SK-N-SH treated with all-trans-retinoic acid at 6 μM for 48 hours (cell line): ENCODE measurements at regions not wholly inside any gene's neighbourhood (a gene's known extent, or its start where the extent isn't known, plus 50 kb on each side); places are given as distances from the start of the nearest gene placed in this dataset.

Experiments used
- ATAC-seq: fragments of 200-7000 bp; cut with Tn5 transposase; 3 replicates; pipeline ENCODE4 v1.9.1; 2020; ENCODE audit warnings: mild to moderate bottlenecking, moderate library complexity
- ARNTL ChIP-seq: fragments of 450-650 bp; formaldehyde crosslinking; IDR thresholded peaks from 2 replicates; pipeline ENCODE4 v1.5.0; 2020; ENCODE audit warnings: low read depth, mild to moderate bottlenecking, moderate library complexity, borderline replicate concordance
- BACH2 ChIP-seq: fragments of 250-450 bp; sonication (Bioruptor Pico); IDR thresholded peaks from 2 replicates; pipeline ENCODE4 v1.9.0; 2021; ENCODE audit warnings: mild to moderate bottlenecking, borderline replicate concordance
- CREB5 ChIP-seq: fragments of 250-450 bp; sonication (Bioruptor Pico); IDR thresholded peaks from 2 replicates; pipeline ENCODE4 v1.5.1; 2020; ENCODE audit warnings: low read depth, mild to moderate bottlenecking, moderate library complexity
- CSDC2 ChIP-seq: fragments of 250-450 bp; sonication (Bioruptor Pico); IDR thresholded peaks from 2 replicates; pipeline ENCODE4 v1.5.0; 2020; ENCODE audit warnings: mild to moderate bottlenecking, moderate library complexity
- ESRRG ChIP-seq: fragments of 250-450 bp; sonication (Bioruptor Pico); IDR thresholded peaks from 2 replicates; pipeline ENCODE4 v1.6.1; 2021; ENCODE audit warnings: mild to moderate bottlenecking
- GLIS3 ChIP-seq: fragments of 250-450 bp; sonication (Bioruptor Pico); IDR thresholded peaks from 2 replicates; pipeline ENCODE4 v1.5.0; 2020; ENCODE audit warnings: mild to moderate bottlenecking, moderate library complexity
- ISL1 ChIP-seq: fragments of 250-450 bp; sonication (Bioruptor Pico); IDR thresholded peaks from 2 replicates; pipeline ENCODE4 v2.1.2; 2022; ENCODE audit warnings: mild to moderate bottlenecking, moderate library complexity
- OSR1 ChIP-seq: fragments of 250-450 bp; sonication (Bioruptor Pico); IDR thresholded peaks from 2 replicates; pipeline ENCODE4 v1.8.0; 2022; ENCODE audit warnings: moderate library complexity, mild to moderate bottlenecking, inconsistent platforms
- PPARA ChIP-seq: fragments of 250-450 bp; sonication (Bioruptor Pico); IDR thresholded peaks from 2 replicates; pipeline ENCODE4 v1.5.0; 2020; ENCODE audit warnings: mild to moderate bottlenecking, borderline replicate concordance
- SNAI2 ChIP-seq: fragments of 250-450 bp; sonication (Bioruptor Pico); IDR thresholded peaks from 2 replicates; pipeline ENCODE4 v1.5.0; 2020; ENCODE audit warnings: mild to moderate bottlenecking, moderate library complexity
- TCF4 ChIP-seq: fragments of 250-450 bp; sonication (Bioruptor Pico); IDR thresholded peaks from 2 replicates; pipeline ENCODE4 v1.8.0; 2021; ENCODE audit warnings: mild to moderate bottlenecking, moderate library complexity, borderline replicate concordance
- TOX ChIP-seq: fragments of 250-450 bp; sonication (Bioruptor Pico); IDR thresholded peaks from 2 replicates; pipeline ENCODE4 v1.8.0; 2021; ENCODE audit warnings: mild to moderate bottlenecking, moderate library complexity, borderline replicate concordance
- ZC3H10 ChIP-seq: fragments of 250-450 bp; sonication (Bioruptor Pico); IDR thresholded peaks from 2 replicates; pipeline ENCODE4 v1.5.1; 2021; ENCODE audit warnings: mild to moderate bottlenecking, moderate library complexity
- ZFP3 ChIP-seq: fragments of 250-450 bp; sonication (Bioruptor Pico); IDR thresholded peaks from 2 replicates; pipeline ENCODE4 v1.5.0; 2020; ENCODE audit warnings: mild to moderate bottlenecking, moderate library complexity
- ZFP30 ChIP-seq: fragments of 450-650 bp; formaldehyde crosslinking; IDR thresholded peaks from 2 replicates; pipeline ENCODE4 v1.5.0; 2022; ENCODE audit warnings: mild to moderate bottlenecking, moderate library complexity
- ZNF565 ChIP-seq: fragments of 450-650 bp; formaldehyde crosslinking; conservative IDR thresholded peaks from 2 replicates; pipeline ENCODE4 v1.5.0; 2020; ENCODE audit warnings: low read depth, mild to moderate bottlenecking, moderate library complexity
- ZNF70 ChIP-seq: fragments of 450-650 bp; formaldehyde crosslinking; IDR thresholded peaks from 2 replicates; pipeline ENCODE4 v1.5.0; 2020; ENCODE audit warnings: mild to moderate bottlenecking, moderate library complexity
- ZNF8 ChIP-seq: fragments of 450-650 bp; formaldehyde crosslinking; IDR thresholded peaks from 2 replicates; pipeline ENCODE4 v1.5.0; 2020; ENCODE audit warnings: mild to moderate bottlenecking, moderate library complexity
- TF ChIP-seq, protein P1 (sequence below): fragments of 250-450 bp; sonication (Bioruptor Pico); IDR thresholded peaks from 2 replicates; pipeline ENCODE4 v1.5.1; 2021; ENCODE audit warnings: mild to moderate bottlenecking, moderate library complexity
- TF ChIP-seq, protein P2 (sequence below): fragments of 250-450 bp; sonication (Bioruptor Pico); IDR thresholded peaks from 2 replicates; pipeline ENCODE4 v1.8.0; 2020; ENCODE audit warnings: mild to moderate bottlenecking, moderate library complexity, borderline replicate concordance
- TF ChIP-seq, protein P3 (sequence below): fragments of 250-450 bp; sonication (Bioruptor Pico); IDR thresholded peaks from 2 replicates; pipeline ENCODE4 v1.8.0; 2021; ENCODE audit warnings: low read depth, mild to moderate bottlenecking, moderate library complexity, borderline replicate concordance
- TF ChIP-seq, protein P4 (sequence below): fragments of 250-450 bp; sonication (Bioruptor Pico); IDR thresholded peaks from 2 replicates; pipeline ENCODE4 v1.5.0; 2020; ENCODE audit warnings: mild to moderate bottlenecking, moderate library complexity

DNA sequence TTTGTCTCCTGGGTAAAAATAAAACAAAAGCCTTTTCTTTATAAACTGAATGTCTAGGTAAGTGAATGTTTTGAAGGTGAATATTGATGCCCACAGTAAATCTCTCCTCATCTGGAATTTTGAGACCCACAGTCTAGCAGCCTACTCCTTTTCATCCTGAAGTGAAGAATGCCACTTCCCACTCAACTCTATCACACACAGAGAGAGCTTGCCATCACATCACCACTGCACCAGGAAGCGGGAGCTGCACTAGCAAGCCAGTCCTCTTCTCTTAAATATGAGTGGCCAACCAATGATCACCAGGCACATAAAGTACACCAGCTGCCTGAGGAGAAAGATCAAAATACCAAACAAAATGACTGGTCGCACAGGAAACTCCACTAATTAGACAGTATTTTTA is 140.8 kb downstream of the MRPL39 start:
- TF ChIP-seq TCF4 (CRISPR knock-in tag) (no peak), ZFP30 (CRISPR knock-in tag) (no peak), ZC3H10 (CRISPR knock-in tag) (no peak), ZNF70 (CRISPR knock-in tag) (no peak), CSDC2 (CRISPR knock-in tag) (no peak), SNAI2 (CRISPR knock-in tag) (no peak), ARNTL (CRISPR knock-in tag) (no peak), CREB5 (no peak), ZNF565 (CRISPR knock-in tag) (no peak), TOX (CRISPR knock-in tag) (no peak), BACH2 (CRISPR knock-in tag) (no peak), OSR1 (CRISPR knock-in tag) (no peak), ISL1 (CRISPR knock-in tag) (no peak), ZNF8 (no peak), ZFP3 (CRISPR knock-in tag) (no peak), PPARA (CRISPR knock-in tag) (no peak)
- TF ChIP-seq, protein P1, sequence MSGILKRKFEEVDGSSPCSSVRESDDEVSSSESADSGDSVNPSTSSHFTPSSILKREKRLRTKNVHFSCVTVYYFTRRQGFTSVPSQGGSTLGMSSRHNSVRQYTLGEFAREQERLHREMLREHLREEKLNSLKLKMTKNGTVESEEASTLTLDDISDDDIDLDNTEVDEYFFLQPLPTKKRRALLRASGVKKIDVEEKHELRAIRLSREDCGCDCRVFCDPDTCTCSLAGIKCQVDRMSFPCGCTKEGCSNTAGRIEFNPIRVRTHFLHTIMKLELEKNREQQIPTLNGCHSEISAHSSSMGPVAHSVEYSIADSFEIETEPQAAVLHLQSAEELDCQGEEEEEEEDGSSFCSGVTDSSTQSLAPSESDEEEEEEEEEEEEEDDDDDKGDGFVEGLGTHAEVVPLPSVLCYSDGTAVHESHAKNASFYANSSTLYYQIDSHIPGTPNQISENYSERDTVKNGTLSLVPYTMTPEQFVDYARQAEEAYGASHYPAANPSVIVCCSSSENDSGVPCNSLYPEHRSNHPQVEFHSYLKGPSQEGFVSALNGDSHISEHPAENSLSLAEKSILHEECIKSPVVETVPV, result no peak
- TF ChIP-seq, protein P2, sequence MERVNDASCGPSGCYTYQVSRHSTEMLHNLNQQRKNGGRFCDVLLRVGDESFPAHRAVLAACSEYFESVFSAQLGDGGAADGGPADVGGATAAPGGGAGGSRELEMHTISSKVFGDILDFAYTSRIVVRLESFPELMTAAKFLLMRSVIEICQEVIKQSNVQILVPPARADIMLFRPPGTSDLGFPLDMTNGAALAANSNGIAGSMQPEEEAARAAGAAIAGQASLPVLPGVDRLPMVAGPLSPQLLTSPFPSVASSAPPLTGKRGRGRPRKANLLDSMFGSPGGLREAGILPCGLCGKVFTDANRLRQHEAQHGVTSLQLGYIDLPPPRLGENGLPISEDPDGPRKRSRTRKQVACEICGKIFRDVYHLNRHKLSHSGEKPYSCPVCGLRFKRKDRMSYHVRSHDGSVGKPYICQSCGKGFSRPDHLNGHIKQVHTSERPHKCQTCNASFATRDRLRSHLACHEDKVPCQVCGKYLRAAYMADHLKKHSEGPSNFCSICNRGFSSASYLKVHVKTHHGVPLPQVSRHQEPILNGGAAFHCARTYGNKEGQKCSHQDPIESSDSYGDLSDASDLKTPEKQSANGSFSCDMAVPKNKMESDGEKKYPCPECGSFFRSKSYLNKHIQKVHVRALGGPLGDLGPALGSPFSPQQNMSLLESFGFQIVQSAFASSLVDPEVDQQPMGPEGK (CRISPR knock-in tag), result no peak
- TF ChIP-seq, protein P3, sequence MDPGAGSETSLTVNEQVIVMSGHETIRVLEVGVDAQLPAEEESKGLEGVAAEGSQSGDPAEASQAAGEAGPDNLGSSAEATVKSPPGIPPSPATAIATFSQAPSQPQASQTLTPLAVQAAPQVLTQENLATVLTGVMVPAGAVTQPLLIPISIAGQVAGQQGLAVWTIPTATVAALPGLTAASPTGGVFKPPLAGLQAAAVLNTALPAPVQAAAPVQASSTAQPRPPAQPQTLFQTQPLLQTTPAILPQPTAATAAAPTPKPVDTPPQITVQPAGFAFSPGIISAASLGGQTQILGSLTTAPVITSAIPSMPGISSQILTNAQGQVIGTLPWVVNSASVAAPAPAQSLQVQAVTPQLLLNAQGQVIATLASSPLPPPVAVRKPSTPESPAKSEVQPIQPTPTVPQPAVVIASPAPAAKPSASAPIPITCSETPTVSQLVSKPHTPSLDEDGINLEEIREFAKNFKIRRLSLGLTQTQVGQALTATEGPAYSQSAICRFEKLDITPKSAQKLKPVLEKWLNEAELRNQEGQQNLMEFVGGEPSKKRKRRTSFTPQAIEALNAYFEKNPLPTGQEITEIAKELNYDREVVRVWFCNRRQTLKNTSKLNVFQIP (CRISPR knock-in tag), result no peak
- TF ChIP-seq, protein P4, sequence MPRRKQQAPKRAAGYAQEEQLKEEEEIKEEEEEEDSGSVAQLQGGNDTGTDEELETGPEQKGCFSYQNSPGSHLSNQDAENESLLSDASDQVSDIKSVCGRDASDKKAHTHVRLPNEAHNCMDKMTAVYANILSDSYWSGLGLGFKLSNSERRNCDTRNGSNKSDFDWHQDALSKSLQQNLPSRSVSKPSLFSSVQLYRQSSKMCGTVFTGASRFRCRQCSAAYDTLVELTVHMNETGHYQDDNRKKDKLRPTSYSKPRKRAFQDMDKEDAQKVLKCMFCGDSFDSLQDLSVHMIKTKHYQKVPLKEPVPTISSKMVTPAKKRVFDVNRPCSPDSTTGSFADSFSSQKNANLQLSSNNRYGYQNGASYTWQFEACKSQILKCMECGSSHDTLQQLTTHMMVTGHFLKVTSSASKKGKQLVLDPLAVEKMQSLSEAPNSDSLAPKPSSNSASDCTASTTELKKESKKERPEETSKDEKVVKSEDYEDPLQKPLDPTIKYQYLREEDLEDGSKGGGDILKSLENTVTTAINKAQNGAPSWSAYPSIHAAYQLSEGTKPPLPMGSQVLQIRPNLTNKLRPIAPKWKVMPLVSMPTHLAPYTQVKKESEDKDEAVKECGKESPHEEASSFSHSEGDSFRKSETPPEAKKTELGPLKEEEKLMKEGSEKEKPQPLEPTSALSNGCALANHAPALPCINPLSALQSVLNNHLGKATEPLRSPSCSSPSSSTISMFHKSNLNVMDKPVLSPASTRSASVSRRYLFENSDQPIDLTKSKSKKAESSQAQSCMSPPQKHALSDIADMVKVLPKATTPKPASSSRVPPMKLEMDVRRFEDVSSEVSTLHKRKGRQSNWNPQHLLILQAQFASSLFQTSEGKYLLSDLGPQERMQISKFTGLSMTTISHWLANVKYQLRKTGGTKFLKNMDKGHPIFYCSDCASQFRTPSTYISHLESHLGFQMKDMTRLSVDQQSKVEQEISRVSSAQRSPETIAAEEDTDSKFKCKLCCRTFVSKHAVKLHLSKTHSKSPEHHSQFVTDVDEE, result no peak
- no peak for ATAC-seq

- TF ChIP-seq CREB5, result no peak
- no peak for TF ChIP-seq GLIS3 (CRISPR knock-in tag)
- TF ChIP-seq ESRRG (CRISPR knock-in tag), result no peak
- no peak for TF ChIP-seq ZFP30 (CRISPR knock-in tag)
- TF ChIP-seq, protein P4, result no peak
- no peak for TF ChIP-seq ARNTL (CRISPR knock-in tag)
- no peak for TF ChIP-seq ZC3H10 (CRISPR knock-in tag)
- TF ChIP-seq, protein P2 (CRISPR knock-in tag), result no peak
- no peak for TF ChIP-seq ZNF8
Observed at GRCh38 chr21:25465263-25465662, 142.0 kb downstream of the MRPL39 start.

More at GRCh38 chr21:25465263-25465662, 142.0 kb downstream of the MRPL39 start:
- no peak for ATAC-seq
